ENCODE measurements at regions not wholly inside any gene's neighbourhood (a gene's known extent, or its start where the extent isn't known, plus 50 kb on each side); places are given as distances from the start of the nearest gene placed in this dataset.
"Not testable (repeated sequence)": the region's sequence is repeated elsewhere in the genome, so short reads cannot be mapped to it uniquely, and the experiment has no call there.

DNA sequence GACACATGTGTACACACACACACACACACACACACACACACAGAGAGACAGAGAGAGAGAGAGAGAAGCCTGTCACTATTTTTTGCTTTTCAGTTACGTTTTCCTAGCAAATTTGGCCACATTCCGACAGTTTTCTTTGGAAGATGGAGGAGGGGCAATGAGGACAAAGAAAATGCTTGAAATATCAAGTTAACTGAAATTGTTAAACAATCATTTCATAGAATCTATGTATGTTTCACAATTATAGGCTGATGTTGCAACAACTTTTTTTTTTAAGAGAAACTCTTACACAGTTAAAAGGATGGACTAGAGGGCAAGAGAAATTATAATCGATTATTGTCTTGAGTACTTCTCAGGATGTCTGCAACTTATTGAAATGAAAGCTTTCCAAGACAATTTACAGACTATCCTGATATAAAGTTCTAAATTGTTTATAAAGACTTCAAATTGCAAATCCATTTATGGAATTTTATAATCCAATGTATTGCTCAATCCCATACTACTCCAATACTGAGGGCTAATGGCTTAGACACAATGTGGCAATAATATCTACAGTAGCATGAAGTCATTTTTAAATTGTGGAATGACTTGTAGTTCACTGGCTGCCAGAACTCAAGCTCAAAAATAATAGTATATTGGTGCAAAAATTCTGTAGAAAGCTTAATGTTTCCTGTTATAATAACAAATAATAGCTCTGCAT, 647.0 kb upstream of the PCDH7 start:
- TF ChIP-seq, protein P1, sequence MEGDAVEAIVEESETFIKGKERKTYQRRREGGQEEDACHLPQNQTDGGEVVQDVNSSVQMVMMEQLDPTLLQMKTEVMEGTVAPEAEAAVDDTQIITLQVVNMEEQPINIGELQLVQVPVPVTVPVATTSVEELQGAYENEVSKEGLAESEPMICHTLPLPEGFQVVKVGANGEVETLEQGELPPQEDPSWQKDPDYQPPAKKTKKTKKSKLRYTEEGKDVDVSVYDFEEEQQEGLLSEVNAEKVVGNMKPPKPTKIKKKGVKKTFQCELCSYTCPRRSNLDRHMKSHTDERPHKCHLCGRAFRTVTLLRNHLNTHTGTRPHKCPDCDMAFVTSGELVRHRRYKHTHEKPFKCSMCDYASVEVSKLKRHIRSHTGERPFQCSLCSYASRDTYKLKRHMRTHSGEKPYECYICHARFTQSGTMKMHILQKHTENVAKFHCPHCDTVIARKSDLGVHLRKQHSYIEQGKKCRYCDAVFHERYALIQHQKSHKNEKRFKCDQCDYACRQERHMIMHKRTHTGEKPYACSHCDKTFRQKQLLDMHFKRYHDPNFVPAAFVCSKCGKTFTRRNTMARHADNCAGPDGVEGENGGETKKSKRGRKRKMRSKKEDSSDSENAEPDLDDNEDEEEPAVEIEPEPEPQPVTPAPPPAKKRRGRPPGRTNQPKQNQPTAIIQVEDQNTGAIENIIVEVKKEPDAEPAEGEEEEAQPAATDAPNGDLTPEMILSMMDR (IDR thresholded peaks at IDR 0.05; ENCODE audit: low read length, missing control alignments) = no peak
- H3K4me3 ChIP-seq (replicated peaks; ENCODE audit: low read depth, low read length) = no peak overlapping the region
- peak; percentile 61 for DNase-seq (ENCODE audit: low read depth)

- DNase-seq (ENCODE audit: low read depth); H3K4me3 ChIP-seq (replicated peaks; ENCODE audit: low read depth, low read length): not testable (repeated sequence)
Measured at GRCh38 chr4:30092420-30093128, 627.6 kb upstream of the PCDH7 start.

GRCh38 chr4:30094887-30095286, 625.3 kb upstream of the PCDH7 start:
- TF ChIP-seq, protein P1 (IDR thresholded peaks at IDR 0.05; ENCODE audit: low read length, missing control alignments) = no peak
- H3K4me3 ChIP-seq (replicated peaks; ENCODE audit: low read depth, low read length) = no peak overlapping the region
- peak; percentile 73 for DNase-seq (ENCODE audit: low read depth)

DNA sequence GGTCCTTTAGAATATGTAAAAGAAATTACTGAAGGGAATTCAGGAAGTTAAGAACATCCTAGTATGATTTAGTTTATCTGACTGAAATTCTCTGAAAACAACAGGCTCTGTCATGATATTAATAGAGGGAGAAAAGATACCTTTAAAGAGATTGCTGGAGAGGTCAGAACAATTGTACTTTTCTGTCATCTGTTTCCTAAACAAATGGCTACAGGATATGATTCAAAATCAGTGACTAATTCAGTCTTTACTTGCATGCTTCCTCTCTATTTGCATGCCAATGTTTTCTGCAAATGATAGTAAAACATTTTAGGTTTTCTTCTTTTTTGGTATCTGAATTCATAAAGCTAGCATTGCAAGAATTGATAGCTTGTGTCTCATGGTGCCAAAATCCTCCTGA, 616.7 kb upstream of the PCDH7 start:
- H3K4me3 ChIP-seq (replicated peaks; ENCODE audit: low read depth, low read length) = no peak overlapping the region
- peak; percentile 46 for DNase-seq (ENCODE audit: low read depth)
- TF ChIP-seq, protein P1 (IDR thresholded peaks at IDR 0.05; ENCODE audit: low read length, missing control alignments) = no peak

DNA sequence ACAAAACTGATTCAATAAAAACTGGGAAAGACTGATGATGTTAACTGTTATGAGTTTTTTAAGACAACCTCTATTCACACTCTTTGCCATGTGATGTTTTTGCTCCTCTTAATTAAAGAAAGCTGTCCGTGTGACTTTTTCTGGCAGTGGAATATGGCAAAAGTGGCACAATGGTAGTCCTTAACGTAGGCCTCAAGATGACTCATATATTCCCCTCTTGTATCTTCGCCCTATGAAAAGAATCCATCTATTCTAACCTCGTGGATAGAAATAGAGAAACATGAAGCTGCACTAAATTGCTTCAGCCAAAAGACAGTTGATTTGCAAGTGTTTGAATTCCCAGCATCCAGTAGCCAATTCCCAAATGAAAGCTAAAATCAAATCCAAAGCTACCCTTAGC, 603.8 kb upstream of the PCDH7 start:
- no peak for DNase-seq (ENCODE audit: low read depth)
- TF ChIP-seq, protein P1 (IDR thresholded peaks at IDR 0.05; ENCODE audit: low read length, missing control alignments) = no peak
- no peak overlapping the region for H3K4me3 ChIP-seq (replicated peaks; ENCODE audit: low read depth, low read length)

- TF ChIP-seq, protein P1 (IDR thresholded peaks at IDR 0.05; ENCODE audit: low read length, missing control alignments) = no peak
- no peak overlapping the region for H3K4me3 ChIP-seq (replicated peaks; ENCODE audit: low read depth, low read length)
- no peak for DNase-seq (ENCODE audit: low read depth)
Measured at GRCh38 chr4:30117433-30117832, 602.7 kb upstream of the PCDH7 start.

DNA sequence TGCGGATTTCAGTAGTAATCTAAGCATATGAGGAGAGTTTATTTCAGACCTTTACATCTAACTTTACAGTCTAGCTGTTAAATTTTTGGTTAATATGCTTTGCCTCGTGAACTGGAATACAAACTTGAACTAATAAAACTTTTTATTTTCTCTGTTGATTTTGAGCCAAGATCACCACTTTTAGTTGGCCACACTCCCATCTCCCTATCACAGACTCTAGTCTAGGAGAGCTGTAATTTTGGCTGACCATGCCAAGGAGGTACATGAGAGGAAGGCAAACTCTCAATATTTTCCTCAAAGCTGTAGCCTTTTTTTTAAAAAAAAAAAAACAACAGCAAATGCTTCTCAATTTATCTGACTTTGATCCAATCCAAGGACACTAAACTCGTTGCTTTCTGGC, 597.5 kb upstream of the PCDH7 start:
- no peak for DNase-seq (ENCODE audit: low read depth)
- TF ChIP-seq, protein P1 (IDR thresholded peaks at IDR 0.05; ENCODE audit: low read length, missing control alignments) = no peak

DNA sequence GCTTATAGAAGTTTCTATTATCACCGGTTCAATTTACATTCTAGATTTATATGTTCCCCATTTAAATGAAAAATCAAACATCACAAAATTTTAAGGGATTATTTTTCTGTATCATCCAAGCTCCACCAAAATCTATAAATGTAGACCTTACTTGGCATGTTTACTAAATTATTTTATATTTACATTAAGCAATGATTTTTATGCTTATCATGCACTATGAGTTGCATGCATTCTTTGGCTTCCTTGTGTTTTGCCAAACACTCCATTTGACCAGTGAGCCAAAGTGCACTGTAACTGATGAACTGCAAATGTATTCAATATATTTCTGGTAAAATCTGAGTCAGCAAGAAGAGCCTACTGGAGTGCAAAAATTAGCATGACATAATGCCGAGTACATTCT, 595.5 kb upstream of the PCDH7 start:
- DNase-seq (ENCODE audit: low read depth); H3K4me3 ChIP-seq (replicated peaks; ENCODE audit: low read depth, low read length): not testable (repeated sequence)

More for the DNA sequence above, 597.5 kb upstream of the PCDH7 start:
- no peak overlapping the region for H3K4me3 ChIP-seq (replicated peaks; ENCODE audit: low read depth, low read length)
